HUDEP-2 (cell line): ENCODE measurements at regions not wholly inside any gene's neighbourhood (a gene's known extent, or its start where the extent isn't known, plus 50 kb on each side); places are given as distances from the start of the nearest gene placed in this dataset.
"Not testable (repeated sequence)": the region's sequence is repeated elsewhere in the genome, so short reads cannot be mapped to it uniquely, and the experiment has no call there.

Experiments
- DNase-seq, 76 experiments: peaks; one replicate each; lab custom pipeline; 2025; ENCODE audit not compliant: unreplicated experiment in 76 of 76; lab: John Stamatoyannopoulos, UW

GRCh38 chr17:30713805-30714204, 110.7 kb downstream of the CRLF3 start:
- DNase-seq = not testable (repeated sequence)

GRCh38 chr17:30712859-30713258, 111.6 kb downstream of the CRLF3 start:
- not testable (repeated sequence) for DNase-seq

GRCh38 chr17:30711626-30712507, 112.6 kb downstream of the CRLF3 start:
- not testable (repeated sequence) for DNase-seq

- DNase-seq = not testable (repeated sequence)
These were observed 113.3 kb downstream of the CRLF3 start for GRCh38 chr17:30711176-30711575.

- DNase-seq = not testable (repeated sequence)
These were observed 114.0 kb downstream of the CRLF3 start for GRCh38 chr17:30710276-30711088.

DNA sequence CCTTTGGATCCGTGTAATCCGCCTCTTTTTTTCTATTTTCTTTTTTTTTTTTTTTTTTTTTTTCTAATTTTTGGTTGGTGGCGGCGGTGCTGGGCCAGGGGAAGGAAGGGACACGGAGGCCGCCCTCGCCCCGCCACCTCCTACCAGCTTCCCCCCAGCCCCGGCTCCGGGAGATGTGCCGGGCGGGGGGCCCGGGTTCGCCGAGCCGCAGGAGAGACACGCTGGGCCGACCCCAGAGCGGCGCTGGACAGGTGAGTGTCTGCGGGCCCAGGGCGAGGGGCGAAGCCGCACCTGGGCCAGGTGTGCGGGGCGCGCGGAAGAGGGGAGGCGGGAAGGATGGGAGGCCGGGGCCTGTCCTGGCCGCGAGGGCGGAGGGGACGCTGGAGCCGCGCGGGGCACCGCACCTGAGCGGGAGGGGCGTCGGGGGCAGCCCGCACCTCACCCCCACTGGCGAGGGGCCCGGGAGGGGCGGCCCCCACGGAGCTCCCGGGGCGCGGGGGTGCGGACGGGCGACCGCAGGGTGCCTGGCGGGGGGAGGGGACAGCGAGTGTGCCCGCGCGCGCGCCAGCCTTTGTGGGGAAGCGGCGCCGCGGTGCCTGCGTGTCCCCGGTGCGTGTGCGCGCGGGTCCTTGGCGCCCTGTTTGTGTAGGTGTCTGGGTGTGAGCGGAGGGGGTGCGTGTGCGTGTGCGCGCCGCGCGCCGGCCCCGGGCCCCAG, 114.8 kb downstream of the CRLF3 start:
- peak in 1 of 76 experiments; percentile 2 for DNase-seq

GRCh38 chr17:30709096-30709495, 115.4 kb downstream of the CRLF3 start:
- peak in 1 of 76 experiments; percentile 16 for DNase-seq

- peak in 46 of 76 experiments; percentile 14 to 77 (median 40) for DNase-seq
These were observed 116.0 kb downstream of the CRLF3 start for GRCh38 chr17:30708241-30709078.

GRCh38 chr17:30707724-30708240, 116.7 kb downstream of the CRLF3 start:
- peak in 17 of 76 experiments; percentile 4 to 61 (median 24) for DNase-seq

DNA sequence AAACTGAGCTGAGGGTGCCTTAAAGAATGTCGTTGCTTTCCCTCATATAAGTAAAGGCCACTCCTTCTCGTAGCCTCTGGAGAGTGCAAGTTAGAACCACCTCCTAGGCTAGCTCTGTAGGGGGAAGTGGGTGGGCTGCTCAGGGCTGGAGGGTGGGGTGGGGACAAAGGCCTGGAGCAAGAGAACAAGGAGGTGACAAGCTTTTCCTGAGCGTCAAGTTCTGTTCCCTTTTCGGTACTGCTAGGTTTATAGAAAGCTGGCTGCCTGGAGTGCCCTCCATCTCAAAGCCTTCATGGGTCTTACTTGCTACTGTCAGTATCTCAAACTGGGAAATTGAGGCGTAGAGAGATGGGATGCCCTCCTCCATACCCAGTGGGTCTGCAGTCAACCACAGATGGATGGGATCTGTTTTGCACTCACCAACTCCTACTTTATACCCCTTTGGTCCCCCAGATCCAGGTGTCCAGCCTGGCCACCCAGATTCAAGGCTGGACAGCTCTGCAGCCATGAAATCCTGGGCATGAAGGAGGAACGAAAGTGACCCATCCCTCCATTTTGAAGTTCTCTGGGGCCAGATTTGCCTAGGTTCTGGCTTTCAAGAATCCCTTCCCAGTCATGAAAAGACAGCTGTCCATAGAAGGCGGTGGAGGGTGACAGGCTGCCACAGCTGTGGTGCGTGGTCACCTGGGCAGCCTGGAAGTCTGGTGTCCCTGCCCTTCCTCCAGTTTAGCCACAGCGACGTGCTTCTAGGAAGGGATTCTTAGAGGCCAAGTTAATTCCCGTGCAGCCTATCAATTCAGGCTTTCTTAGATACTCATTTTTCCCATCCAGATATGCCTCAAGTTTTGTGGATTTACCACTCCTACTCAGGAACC, 117.8 kb downstream of the CRLF3 start:
- DNase-seq = not testable (repeated sequence)

- DNase-seq = not testable (repeated sequence)
These were observed 118.5 kb downstream of the CRLF3 start for GRCh38 chr17:30706004-30706403.

- DNase-seq = no peak
These were observed 122.9 kb downstream of the CRLF3 start for GRCh38 chr17:30701498-30701989.

DNA sequence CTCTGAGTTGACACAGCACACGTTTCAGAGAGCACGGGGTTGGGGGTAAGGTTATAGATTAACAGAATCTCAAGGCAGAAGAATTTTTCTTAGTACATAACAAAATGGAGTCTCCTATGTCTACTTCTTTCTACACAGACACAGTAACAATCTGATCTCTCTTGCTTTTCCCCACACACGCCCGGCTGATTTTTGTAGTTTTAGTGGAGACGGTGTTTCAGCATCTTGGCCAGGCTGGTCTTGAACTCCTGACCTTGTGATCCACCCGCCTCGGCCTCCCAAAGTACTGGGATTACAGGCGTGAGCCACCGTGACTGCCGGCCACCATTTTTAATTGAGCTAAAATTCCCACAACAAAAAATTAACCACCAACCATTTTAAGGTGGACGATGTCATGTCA, 123.7 kb downstream of the CRLF3 start:
- not testable (repeated sequence) for DNase-seq

- peak in 36 of 76 experiments; percentile 3 to 57 (median 24) for DNase-seq
These were observed 126.7 kb downstream of the CRLF3 start for GRCh38 chr17:30697619-30698460.

DNA sequence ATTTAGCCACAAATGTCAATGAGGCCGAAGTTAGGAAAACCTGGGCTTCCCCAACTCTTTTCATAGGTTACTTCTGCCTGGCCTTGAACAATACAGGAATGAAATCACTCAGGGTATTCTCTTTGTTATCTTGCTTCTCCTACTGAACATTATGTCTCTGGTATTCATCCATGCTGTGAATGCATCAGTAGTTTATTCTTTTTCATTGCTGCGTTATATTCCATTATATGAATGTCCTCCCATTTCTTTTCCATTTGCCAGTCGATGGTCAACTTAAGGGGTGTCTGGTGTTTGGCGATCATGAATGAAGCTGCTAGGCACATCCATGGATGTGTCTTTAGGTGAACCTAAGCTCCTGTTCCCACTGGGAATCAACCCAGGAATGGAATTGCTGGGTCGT, 128.3 kb downstream of the CRLF3 start:
- DNase-seq = no peak

GRCh38 chr17:30695265-30695811, 129.2 kb downstream of the CRLF3 start:
- DNase-seq = not testable (repeated sequence)

- DNase-seq = peak in 9 of 76 experiments; percentile 1 to 22 (median 10)
These were observed 130.7 kb downstream of the CRLF3 start for GRCh38 chr17:30693772-30694171.
